Smooth muscle cell (in vitro differentiated cells): ENCODE measurements at regions not wholly inside any gene's neighbourhood (a gene's known extent, or its start where the extent isn't known, plus 50 kb on each side); places are given as distances from the start of the nearest gene placed in this dataset.

Experiments
- DNase-seq: peaks from one replicate; lab custom pipeline; 2025; ENCODE audit not compliant: unreplicated experiment; lab: John Stamatoyannopoulos, UW
- H2AFZ ChIP-seq: fragments of 200-600 bp; sonication (generic); 2 replicates; pipeline ENCODE4 v1.6.0; 2016; ENCODE audit warnings: antibody characterized with exemption, low read depth, mild to moderate bottlenecking
- H3F3A ChIP-seq: fragments of 200-600 bp; sonication (generic); 2 replicates; pipeline ENCODE4 v1.6.0; 2017; ENCODE audit warnings: antibody characterized with exemption, low read depth
- H3K27ac ChIP-seq: fragments of 200-600 bp; sonication (generic); 2 replicates; pipeline ENCODE4 v1.5.1; 2016; ENCODE audit warnings: low read depth, mild to moderate bottlenecking
- H3K27me3 ChIP-seq: fragments of 200-600 bp; sonication (generic); 2 replicates; pipeline ENCODE4 v1.6.1; 2016; ENCODE audit warnings: low read depth, mild to moderate bottlenecking
- H3K36me3 ChIP-seq: fragments of 200-600 bp; sonication (generic); 2 replicates; pipeline ENCODE4 v1.5.1; 2016; ENCODE audit warnings: low read depth
- H3K4me1 ChIP-seq: fragments of 200-600 bp; sonication (generic); 2 replicates; pipeline ENCODE4 v1.5.1; 2016; ENCODE audit warnings: low read depth
- H3K4me2 ChIP-seq: fragments of 200-600 bp; sonication (generic); 2 replicates; pipeline ENCODE4 v1.6.0; 2016; ENCODE audit warnings: mild to moderate bottlenecking
- H3K4me3 ChIP-seq: fragments of 200-600 bp; sonication (generic); 2 replicates; pipeline ENCODE4 v1.5.1; 2016; ENCODE audit warnings: mild to moderate bottlenecking
- H3K79me2 ChIP-seq: fragments of 200-600 bp; sonication (generic); 2 replicates; pipeline ENCODE4 v1.6.0; 2016; ENCODE audit warnings: low read depth, mild to moderate bottlenecking
- H3K9ac ChIP-seq: fragments of 200-600 bp; sonication (generic); 2 replicates; pipeline ENCODE4 v1.6.0; 2016; ENCODE audit warnings: low read depth
- H3K9me3 ChIP-seq: fragments of 200-600 bp; sonication (generic); replicated peaks from 2 replicates; pipeline ENCODE4 v1.5.1; 2016; ENCODE audit warnings: low read depth
- H4K20me1 ChIP-seq: fragments of 200-600 bp; sonication (generic); 2 replicates; pipeline ENCODE4 v1.6.0; 2016; ENCODE audit warnings: low read depth
- CTCF ChIP-seq: fragments of 200-600 bp; sonication (generic); IDR thresholded peaks from 2 replicates; pipeline ENCODE4 v1.5.1; 2017; ENCODE audit warnings: borderline replicate concordance, mild to moderate bottlenecking, antibody characterized with exemption; ENCODE audit not compliant: insufficient read depth, poor library complexity, severe bottlenecking
- WGBS: methylation state at CpG from one replicate; pipeline ENCODE4 v1.1.7; 2016; ENCODE audit warnings: low lambda C conversion rate; 5-methylcytosine and 5-hydroxymethylcytosine counted together

- WGBS, result 72% methylated on average over 2 of the region's 2 CpGs
Observed at GRCh38 chr7:17502213-17503060, 204.0 kb downstream of the AHR start.

GRCh38 chr7:17506095-17506494 is 207.6 kb downstream of the AHR start:
- no peak for DNase-seq
- no peaks in the 10 kb centered on the region for H3K79me2 ChIP-seq
- H3K9me3 ChIP-seq, result no peaks in the 10 kb centered on the region
- no peaks in the 10 kb centered on the region for H4K20me1 ChIP-seq
- H3K4me2 ChIP-seq, result no peak overlapping the region
- peak overlapping the region; percentile 17 for H3K4me3 ChIP-seq
- H2AFZ ChIP-seq, result no peak overlapping the region
- 74% methylated on average over 3 of the region's 3 CpGs for WGBS
- no peaks in the 10 kb centered on the region for H3K27me3 ChIP-seq
- no peaks in the 10 kb centered on the region for H3K4me1 ChIP-seq
- H3F3A ChIP-seq, result no peaks in the 10 kb centered on the region
- H3K27ac ChIP-seq, result no peak overlapping the region
- TF ChIP-seq CTCF, result no peak
- no peak overlapping the region for H3K9ac ChIP-seq
- H3K36me3 ChIP-seq, result no peaks in the 10 kb centered on the region

More at GRCh38 chr7:17502213-17503060, 204.0 kb downstream of the AHR start:
- no peak for TF ChIP-seq CTCF
- no peaks in the 10 kb centered on the region for H3K36me3 ChIP-seq
- no peak overlapping the region for H3K4me3 ChIP-seq
- DNase-seq, result no peak
- H3K4me2 ChIP-seq, result no peak overlapping the region
- no peaks in the 10 kb centered on the region for H4K20me1 ChIP-seq
- no peak overlapping the region for H3K9ac ChIP-seq
- H3K9me3 ChIP-seq, result no peaks in the 10 kb centered on the region
- H3K27me3 ChIP-seq, result no peaks in the 10 kb centered on the region
- no peaks in the 10 kb centered on the region for H3K79me2 ChIP-seq
- no peak overlapping the region for H3K27ac ChIP-seq
- H3K4me1 ChIP-seq, result no peaks in the 10 kb centered on the region
- no peaks in the 10 kb centered on the region for H3F3A ChIP-seq
- no peak overlapping the region for H2AFZ ChIP-seq

- Histone ChIP-seq H3K27ac (no peak overlapping the region), H2AFZ (peak overlapping the region; percentile 13), H3K4me3 (peak overlapping the region; percentile 17), H3K36me3 (no peaks in the 10 kb centered on the region), H3K4me2 (no peak overlapping the region), H3K9ac (no peak overlapping the region), H3K27me3 (no peaks in the 10 kb centered on the region), H3F3A (no peaks in the 10 kb centered on the region), H4K20me1 (no peaks in the 10 kb centered on the region), H3K4me1 (no peaks in the 10 kb centered on the region), H3K9me3 (no peaks in the 10 kb centered on the region), H3K79me2 (no peaks in the 10 kb centered on the region)
- no peak for TF ChIP-seq CTCF
- DNase-seq, result no peak
- 63% methylated on average over 2 of the region's 2 CpGs for WGBS
Observed at GRCh38 chr7:17506596-17506995, 208.1 kb downstream of the AHR start.

- Histone ChIP-seq H3K9ac (no peak overlapping the region), H2AFZ (no peak overlapping the region), H3K27me3 (no peaks in the 10 kb centered on the region), H3K4me3 (no peak overlapping the region), H3K79me2 (no peaks in the 10 kb centered on the region), H4K20me1 (no peaks in the 10 kb centered on the region), H3K4me1 (no peaks in the 10 kb centered on the region), H3F3A (no peaks in the 10 kb centered on the region), H3K4me2 (no peak overlapping the region), H3K36me3 (no peaks in the 10 kb centered on the region), H3K27ac (no peak overlapping the region), H3K9me3 (no peaks in the 10 kb centered on the region)
- WGBS, result 98% methylated on average over 4 of the region's 4 CpGs
- no peak for DNase-seq
- TF ChIP-seq CTCF, result no peak
Observed at GRCh38 chr7:17507717-17508116, 209.3 kb downstream of the AHR start.
